Cardiac fibroblast (primary cell): ENCODE measurements at regions not wholly inside any gene's neighbourhood (a gene's known extent, or its start where the extent isn't known, plus 50 kb on each side); places are given as distances from the start of the nearest gene placed in this dataset.
A peak's percentile ranks its signal among the peaks of the same experiment; 100 is the strongest.

Source experiments
- DNase-seq, 2 donors: peaks; one replicate each; pipeline versions ENCODE4 v3.0.0 to v3.0.0-alpha.2; 2010; ENCODE audit warnings: low read depth in 2 of 2
- H3K4me3 ChIP-seq, 2 donors: replicated peaks in 1 of 2; 1 replicate in 1 of 2; 2 replicates in 1 of 2; pipeline ENCODE4 v1.5.1; 2011; ENCODE audit warnings: low read depth in 2 of 2, low read length in 2 of 2, mild to moderate bottlenecking in 2 of 2, moderate library complexity in 1 of 2
- TF ChIP-seq, protein P1 (sequence below): IDR thresholded peaks from one replicate; pipeline ENCODE4 v1.5.1; 2011; ENCODE audit warnings: low read depth, mild to moderate bottlenecking, low read length, inconsistent platforms

DNA sequence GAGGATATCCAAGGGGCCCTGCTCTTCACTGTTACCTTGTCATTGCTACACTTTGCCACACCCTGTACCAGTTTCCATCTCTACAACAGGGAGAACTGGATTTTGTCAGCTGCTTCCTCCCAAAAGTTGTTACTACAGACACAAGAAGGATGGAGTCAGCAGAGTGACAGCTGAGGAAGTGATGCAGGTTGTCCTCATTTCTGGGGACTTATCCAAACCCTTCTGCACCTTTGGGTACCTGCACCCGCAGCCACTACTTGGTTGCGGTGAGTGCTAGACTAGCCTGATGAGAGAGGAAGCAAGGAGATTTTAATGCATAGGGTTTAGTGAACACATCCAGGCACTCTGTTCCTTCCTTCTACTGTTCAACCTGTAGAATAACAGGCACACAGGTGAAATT lies 281.0 kb downstream of the RPS24 start:
- H3K4me3 ChIP-seq = no peak overlapping the region
- DNase-seq = no peak
- TF ChIP-seq, protein P1, sequence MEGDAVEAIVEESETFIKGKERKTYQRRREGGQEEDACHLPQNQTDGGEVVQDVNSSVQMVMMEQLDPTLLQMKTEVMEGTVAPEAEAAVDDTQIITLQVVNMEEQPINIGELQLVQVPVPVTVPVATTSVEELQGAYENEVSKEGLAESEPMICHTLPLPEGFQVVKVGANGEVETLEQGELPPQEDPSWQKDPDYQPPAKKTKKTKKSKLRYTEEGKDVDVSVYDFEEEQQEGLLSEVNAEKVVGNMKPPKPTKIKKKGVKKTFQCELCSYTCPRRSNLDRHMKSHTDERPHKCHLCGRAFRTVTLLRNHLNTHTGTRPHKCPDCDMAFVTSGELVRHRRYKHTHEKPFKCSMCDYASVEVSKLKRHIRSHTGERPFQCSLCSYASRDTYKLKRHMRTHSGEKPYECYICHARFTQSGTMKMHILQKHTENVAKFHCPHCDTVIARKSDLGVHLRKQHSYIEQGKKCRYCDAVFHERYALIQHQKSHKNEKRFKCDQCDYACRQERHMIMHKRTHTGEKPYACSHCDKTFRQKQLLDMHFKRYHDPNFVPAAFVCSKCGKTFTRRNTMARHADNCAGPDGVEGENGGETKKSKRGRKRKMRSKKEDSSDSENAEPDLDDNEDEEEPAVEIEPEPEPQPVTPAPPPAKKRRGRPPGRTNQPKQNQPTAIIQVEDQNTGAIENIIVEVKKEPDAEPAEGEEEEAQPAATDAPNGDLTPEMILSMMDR = no peak

DNA sequence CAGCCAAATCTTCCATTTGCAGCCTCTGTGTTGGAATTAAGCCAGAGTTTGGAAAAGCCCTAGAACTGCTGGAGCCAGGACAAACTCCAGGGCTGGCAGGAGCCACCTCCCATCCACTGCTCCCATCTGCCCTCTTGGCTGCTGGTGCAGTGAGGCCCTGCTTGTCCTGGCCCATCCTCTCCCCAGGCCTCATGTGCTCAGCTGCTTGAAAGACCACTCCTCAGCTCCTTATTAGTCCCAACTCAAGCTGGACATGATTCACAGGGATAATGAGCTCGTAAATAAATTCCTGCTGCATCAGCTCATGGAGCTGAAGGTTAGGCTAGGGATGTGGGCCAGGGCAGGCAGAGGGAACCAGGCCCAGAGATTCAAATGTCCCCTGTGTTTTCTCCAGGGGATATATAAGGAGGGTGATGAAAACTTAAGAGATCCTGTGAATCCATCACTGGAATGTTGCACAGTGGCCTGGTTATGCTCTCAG lies 282.8 kb downstream of the RPS24 start:
- H3K4me3 ChIP-seq = no peak overlapping the region
- TF ChIP-seq, protein P1 = no peak
- peak in 1 of 2 donors; percentile 53 for DNase-seq

DNA sequence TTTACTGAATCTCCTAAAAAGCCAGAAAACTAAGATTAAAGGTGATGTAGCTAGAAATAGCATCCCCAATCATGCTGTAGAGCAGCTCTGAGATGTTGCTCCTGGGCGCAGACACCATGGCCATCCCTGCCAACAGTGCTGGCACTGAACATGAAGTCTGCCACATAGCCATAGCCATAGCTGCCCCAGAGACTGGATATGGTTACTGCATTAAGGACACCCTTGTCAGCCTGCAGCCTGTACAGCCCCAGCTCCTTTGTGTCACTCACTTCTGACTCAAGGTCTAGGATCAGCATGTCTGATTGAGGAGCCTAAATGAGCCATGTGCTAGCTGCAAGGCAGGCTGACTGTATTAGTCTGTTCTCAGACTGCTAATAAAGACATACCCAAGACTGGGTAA lies 284.6 kb downstream of the RPS24 start:
- TF ChIP-seq, protein P1 = no peak
- DNase-seq = no peak
- no peak overlapping the region for H3K4me3 ChIP-seq

DNA sequence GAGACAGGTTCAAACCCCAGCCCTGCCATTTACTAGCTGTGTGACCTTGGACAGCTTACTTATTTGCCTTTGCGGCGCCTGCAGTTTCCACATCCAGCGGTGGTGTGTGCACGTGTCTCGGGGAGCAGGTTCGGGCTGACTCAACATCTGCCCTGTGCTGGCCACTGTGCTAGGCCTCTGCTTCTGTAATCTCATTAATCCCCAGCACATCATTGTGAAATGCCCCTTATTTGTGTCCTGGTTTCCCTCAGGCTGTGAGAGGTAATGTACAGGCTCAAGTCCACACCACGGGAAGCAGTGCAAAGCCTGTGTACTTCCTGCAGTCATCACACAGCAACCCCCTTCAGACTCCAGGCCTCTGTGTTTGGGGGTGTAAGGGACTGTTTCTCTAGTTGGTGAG lies 285.7 kb downstream of the RPS24 start:
- no peak overlapping the region for H3K4me3 ChIP-seq
- no peak for DNase-seq
- TF ChIP-seq, protein P1 = no peak

DNA sequence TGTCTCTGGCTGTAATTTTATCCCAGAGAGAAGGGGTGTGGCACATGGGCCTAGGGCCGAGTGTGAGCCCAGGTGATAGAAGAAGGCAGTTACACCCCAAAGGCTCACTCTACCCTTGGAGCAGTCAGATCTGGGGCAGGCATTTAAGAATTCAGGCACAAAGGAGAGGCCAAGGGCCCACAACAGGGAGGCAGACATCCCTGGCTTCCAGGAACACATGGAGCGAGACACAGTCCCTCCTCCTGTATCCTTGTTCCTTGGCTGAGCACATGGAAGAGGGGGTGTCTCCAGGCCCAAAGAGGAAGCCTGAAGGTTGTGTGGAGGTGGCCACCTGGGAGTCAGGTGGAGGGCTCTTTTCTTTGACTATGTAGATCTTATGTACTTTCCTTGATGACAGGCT lies 286.2 kb downstream of the RPS24 start:
- no peak overlapping the region for H3K4me3 ChIP-seq
- DNase-seq = no peak
- TF ChIP-seq, protein P1 = no peak

DNA sequence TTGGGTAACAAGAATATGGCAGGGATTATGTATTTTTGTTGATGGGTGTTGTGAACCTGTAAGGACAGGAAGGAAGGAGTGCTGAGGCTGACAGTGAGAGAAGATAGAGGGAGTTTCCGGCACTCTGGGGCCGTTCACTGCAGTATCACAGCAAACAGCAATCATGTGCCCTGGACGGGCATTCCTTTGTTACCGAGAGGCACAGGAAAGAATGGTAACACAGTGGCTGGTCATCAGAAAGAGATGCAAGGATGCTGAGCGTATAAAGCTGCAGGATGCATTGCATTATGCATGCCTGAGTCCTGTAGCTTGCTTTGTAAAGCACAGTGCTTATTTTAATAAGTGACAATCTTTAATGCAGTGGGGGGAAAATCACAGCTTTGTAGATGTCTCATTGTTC lies 286.8 kb downstream of the RPS24 start:
- DNase-seq = no peak
- no peak overlapping the region for H3K4me3 ChIP-seq
- TF ChIP-seq, protein P1 = no peak

DNA sequence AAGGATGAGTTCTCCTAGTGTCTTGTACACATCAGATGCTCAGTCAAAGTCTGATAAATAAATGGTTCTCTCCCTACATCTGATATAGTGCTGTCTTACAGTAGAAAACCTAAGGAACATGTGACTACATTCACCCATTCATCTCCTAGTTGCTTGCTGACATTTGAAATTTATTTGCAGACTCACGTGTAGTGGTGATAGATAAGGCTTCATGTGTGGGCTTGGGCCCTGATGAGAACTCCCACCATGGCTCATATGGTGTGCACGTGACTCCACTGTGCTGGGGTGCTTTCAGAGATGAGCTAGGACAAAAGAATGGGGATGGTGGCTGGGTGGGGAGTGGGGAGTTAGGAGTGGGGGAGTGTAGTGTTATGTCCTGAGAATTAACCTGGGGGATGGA lies 287.3 kb downstream of the RPS24 start:
- DNase-seq = no peak
- H3K4me3 ChIP-seq = no peak overlapping the region
- TF ChIP-seq, protein P1 = no peak
